ES-I3 (cell line): ENCODE measurements at regions not wholly inside any gene's neighbourhood (a gene's known extent, or its start where the extent isn't known, plus 50 kb on each side); places are given as distances from the start of the nearest gene placed in this dataset.
"Not testable (repeated sequence)": the region's sequence is repeated elsewhere in the genome, so short reads cannot be mapped to it uniquely, and the experiment has no call there.

Experiments
- H3K36me3 ChIP-seq: 2 replicates; pipeline ENCODE4 v1.6.1; 2013; ENCODE audit warnings: mild to moderate bottlenecking, low read length, control low read depth, moderate library complexity; ENCODE audit not compliant: insufficient read depth
- H3K4me1 ChIP-seq: 2 replicates; pipeline ENCODE4 v1.6.1; 2013; ENCODE audit warnings: mild to moderate bottlenecking, control low read depth, low read length; ENCODE audit not compliant: insufficient read depth
- H3K9ac ChIP-seq: 2 replicates; pipeline ENCODE4 v1.6.1; 2013; ENCODE audit warnings: low read depth, mild to moderate bottlenecking, low read length, moderate library complexity
- H3K9me3 ChIP-seq: 2 replicates; pipeline ENCODE4 v1.6.1; 2013; ENCODE audit warnings: mild to moderate bottlenecking, low read length, moderate library complexity; ENCODE audit not compliant: control insufficient read depth, insufficient read depth

DNA sequence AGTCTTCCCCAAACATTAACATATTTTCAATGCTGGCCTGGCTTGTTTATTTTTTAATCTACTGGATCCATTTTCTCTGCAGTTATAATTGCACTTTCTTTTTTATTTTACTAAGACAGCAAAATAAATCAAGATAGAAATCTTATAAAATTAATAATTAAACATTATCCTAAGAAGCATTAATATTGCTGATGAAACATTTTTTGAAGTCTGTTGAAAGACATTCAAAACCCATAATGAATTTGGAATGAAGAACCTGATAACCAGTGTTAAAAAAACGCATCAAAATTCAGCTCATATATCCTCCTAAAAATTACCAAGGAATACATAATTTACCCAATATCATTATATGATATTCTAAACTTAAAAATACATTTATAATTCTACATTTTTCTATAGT, 675.7 kb upstream of the PRMT6 start:
- Histone ChIP-seq H3K9me3 (no peaks in the 10 kb centered on the region), H3K36me3 (no peaks in the 10 kb centered on the region), H3K4me1 (no peaks in the 10 kb centered on the region), H3K9ac (no peak overlapping the region)

DNA sequence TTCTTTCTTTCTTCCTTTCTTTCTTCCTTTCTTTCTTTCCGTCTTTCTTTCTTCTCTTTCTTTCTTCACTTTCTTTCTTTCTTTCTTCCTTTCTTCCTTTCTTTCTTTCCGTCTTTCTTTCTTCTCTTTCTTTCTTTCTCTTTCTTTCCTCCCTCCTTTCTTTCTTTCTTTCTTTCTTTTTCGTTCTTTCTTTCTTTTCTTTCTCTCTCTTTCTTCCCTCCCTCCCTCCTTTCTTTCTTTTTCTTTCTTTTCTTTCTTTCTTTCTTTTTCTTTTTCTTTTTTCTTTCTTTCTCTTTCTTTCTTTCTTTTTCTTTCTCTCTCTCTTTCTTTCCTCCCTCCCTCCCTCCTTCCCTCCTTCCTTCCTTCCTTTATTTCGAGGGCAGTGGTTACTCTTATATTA, 667.3 kb upstream of the PRMT6 start:
- H3K36me3 ChIP-seq, H3K9me3 ChIP-seq, H3K9ac ChIP-seq, H3K4me1 ChIP-seq: not testable (repeated sequence)

DNA sequence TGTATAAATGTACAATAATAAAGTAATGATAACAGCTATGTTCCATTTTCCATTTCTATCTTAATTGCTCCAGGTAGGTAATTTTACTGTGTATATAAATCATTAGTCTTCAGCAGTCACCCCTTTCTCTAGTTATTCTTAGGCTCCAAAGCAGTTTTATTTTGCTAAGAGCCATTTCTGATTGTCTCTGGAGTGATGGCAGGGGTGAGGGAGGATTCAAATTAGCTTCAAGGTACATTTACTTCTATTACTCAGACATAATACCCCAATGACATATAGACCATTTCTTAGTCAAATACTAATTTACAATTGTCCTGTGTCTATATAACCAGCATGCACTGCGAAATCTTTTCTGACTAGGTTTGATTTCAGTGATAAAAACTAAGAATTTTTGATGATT, 663.4 kb upstream of the PRMT6 start:
- Histone ChIP-seq H3K9ac (no peak overlapping the region), H3K36me3 (no peaks in the 10 kb centered on the region), H3K4me1 (no peaks in the 10 kb centered on the region), H3K9me3 (no peaks in the 10 kb centered on the region)

DNA sequence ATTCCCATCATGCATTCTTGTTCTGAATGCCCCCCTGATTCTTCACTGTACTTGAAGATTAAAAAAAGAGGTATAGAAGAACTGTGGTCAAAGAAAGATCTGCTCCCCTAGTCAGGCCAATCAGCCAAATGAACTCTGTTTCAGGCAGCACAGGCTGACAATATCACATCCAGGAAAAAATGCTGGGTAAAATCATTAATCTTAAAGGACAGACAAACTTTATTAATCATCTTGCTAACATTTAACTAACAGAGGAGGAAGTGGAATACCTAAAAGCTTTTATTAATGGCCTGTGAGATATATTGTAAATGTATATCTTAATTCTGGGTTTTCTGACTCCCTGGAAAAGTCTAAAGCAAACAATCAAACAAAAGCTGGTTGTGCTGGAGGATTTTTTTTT, 660.5 kb upstream of the PRMT6 start:
- H3K9me3 ChIP-seq = no peaks in the 10 kb centered on the region
- no peak overlapping the region for H3K9ac ChIP-seq
- H3K4me1 ChIP-seq = no peaks in the 10 kb centered on the region; the same call in 1 of the 2 replicates
- H3K36me3 ChIP-seq = no peaks in the 10 kb centered on the region

DNA sequence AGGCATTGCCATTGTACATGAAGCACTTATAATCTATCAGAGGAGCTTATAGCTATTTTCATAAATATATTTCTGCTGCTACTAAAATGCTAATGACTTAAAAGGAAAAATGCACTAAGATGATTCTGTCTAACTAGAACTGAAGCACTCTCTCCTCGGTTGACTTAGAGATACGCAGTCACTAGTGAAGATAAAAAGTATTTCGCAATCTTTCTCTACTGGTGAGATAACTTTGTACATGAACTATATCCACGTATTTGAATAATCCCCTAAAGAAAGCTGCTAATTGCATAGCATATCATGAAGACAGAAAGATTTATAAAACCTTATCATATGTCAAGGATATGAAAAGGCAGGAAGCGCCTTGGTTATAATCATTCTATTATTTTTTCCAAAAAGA, 658.1 kb upstream of the PRMT6 start:
- Histone ChIP-seq H3K36me3 (no peaks in the 10 kb centered on the region), H3K9ac (no peak overlapping the region), H3K9me3 (no peaks in the 10 kb centered on the region), H3K4me1 (no peaks in the 10 kb centered on the region; the same call in 1 of the 2 replicates)

DNA sequence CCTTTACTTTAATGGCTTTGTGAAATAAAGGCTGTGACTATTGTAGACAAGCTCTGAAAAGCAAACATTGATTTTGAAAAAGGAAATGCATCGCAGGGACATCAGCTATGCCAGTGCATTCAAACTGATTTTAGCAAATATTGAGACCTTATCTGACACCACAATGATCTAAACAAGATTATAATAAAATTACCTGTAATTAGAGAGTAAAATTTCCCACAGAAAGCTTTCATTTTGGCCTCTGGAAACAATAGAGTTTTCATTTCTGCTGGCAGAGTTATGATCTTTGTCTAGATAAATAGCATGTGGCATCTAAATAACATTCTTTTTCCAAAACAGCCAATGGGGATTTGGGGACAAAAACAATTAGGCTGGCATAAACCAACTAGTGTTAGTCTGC, 650.4 kb upstream of the PRMT6 start:
- no peaks in the 10 kb centered on the region for H3K36me3 ChIP-seq
- no peak overlapping the region for H3K9ac ChIP-seq
- no peaks in the 10 kb centered on the region for H3K9me3 ChIP-seq
- no peaks in the 10 kb centered on the region for H3K4me1 ChIP-seq

DNA sequence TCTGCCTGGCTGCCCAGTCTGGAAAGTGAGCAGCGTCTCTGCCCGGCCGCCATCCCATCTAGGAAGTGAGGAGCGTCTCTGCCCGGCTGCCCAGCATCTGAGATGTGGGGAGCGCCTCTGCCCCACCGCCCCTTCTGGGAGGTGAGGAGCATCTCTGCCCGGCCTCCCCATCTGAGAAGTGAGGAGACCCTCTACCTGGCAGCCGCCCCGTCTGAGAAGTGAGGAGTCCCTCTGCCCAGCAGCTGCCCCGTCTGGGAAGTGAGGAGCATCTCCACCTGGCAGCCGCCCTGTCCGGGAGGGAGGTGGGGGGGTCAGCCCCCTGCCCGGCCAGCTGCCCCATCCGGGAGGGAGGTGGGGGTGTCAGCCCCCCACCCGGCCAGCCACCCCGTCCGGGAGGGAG, 644.2 kb upstream of the PRMT6 start:
- H3K36me3 ChIP-seq = not testable (repeated sequence)

DNA sequence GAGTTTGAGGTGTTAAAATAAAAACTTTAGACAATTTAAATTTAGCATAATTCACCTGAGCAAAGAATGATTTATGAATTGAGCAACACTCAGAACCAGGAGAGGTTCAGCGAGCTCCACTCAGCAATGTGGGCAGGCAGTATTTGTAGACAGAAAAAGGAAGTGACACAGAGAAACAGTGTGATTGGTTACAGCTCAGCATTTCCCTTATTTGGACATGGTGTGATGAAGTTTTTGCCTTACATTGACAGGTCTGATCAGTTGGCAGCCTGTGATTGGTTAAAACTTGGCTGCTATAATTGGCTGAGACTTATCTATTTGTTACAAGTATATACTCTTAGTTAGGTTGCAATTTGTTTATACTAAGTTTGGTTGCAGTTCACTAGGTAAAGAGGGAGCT, 621.2 kb upstream of the PRMT6 start:
- Histone ChIP-seq H3K4me1 (no peaks in the 10 kb centered on the region; the same call in 1 of the 2 replicates), H3K9ac (no peak overlapping the region)

More for the DNA sequence above, 644.2 kb upstream of the PRMT6 start:
- not testable (repeated sequence) for H3K9ac ChIP-seq, H3K4me1 ChIP-seq, H3K9me3 ChIP-seq

DNA sequence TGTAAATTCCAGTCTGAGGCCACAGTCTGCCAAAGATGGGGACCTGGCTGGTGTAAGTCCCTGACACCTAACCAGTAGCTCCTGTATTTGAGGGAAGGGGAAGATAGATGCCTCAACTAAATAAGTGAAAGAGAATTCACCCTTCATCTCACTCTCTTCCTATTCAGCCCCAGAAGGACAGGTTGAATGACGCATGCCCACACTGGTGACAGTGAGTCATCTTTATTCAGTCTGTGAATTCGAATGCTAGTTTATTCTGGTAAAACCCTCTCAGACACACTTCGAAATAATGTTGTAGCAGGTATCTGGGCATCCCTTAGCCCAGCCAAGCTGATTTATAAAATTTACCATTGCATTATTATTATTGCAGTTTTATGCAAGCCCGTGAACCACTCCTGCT, 617.0 kb upstream of the PRMT6 start:
- Histone ChIP-seq H3K36me3 (no peaks in the 10 kb centered on the region), H3K4me1 (no peaks in the 10 kb centered on the region; the same call in 1 of the 2 replicates), H3K9ac (no peak overlapping the region), H3K9me3 (no peaks in the 10 kb centered on the region)

More for the DNA sequence above, 621.2 kb upstream of the PRMT6 start:
- Histone ChIP-seq H3K9me3 (no peaks in the 10 kb centered on the region), H3K36me3 (no peaks in the 10 kb centered on the region)

DNA sequence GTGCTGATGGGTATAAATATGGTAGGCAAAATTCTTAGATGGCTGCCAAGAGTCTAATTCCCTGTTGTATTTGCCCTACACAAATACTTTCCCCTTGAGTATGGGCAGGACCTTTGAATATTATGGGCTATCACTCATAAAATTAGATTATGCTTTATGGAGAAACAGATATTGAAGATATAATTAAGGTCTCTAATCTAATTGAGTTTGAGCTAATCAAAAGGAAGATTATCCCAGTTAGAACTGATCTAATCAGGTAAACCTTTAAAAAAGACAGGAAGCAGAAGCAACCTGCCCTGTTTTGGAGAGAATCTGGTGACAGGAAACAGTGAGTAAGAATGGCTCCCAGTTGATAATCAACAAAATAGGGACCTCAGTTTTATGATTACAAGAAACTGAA, 609.0 kb upstream of the PRMT6 start:
- Histone ChIP-seq H3K36me3 (no peaks in the 10 kb centered on the region), H3K9ac (no peak overlapping the region), H3K4me1 (no peaks in the 10 kb centered on the region), H3K9me3 (no peaks in the 10 kb centered on the region)

DNA sequence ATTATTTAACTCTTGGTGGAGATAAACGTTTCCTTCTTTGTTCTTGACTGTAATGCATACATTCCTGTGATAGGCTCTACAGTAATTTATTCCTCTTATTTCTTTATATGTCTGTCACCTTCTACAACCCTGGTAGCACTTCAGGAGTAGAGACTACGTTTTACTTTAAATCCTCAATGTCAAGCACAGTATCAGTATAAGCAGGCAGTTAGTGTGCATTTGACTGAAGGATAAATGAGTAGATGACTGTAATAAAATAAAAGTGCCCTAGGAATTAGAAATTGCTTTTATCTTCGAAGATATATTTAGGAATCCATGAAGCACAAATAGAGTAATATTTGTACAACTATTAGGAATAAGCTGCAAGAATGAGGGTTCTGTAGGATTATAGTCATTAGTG, 599.6 kb upstream of the PRMT6 start:
- Histone ChIP-seq H3K9ac (no peak overlapping the region), H3K4me1 (no peaks in the 10 kb centered on the region), H3K9me3 (no peaks in the 10 kb centered on the region), H3K36me3 (no peaks in the 10 kb centered on the region)

DNA sequence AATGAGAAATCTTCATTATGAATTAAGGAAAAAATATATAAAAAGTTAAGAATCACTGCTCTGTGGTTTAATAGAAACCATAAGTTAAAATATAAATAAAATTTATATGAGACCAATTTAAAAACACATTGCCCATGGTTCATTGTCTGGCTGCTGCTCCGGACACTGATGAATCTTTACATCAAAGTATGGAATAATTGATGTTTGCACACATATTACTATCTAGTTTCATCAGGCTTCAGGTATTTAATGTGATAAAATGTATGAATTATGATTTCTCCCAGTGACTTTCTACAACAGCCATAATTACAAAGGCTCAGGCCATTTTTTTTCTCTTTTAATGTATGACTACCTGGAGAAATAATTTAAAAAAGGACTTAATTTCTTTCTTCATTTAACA, 599.1 kb upstream of the PRMT6 start:
- H3K4me1 ChIP-seq = no peaks in the 10 kb centered on the region
- no peak overlapping the region for H3K9ac ChIP-seq
- no peaks in the 10 kb centered on the region for H3K36me3 ChIP-seq
- no peaks in the 10 kb centered on the region for H3K9me3 ChIP-seq

DNA sequence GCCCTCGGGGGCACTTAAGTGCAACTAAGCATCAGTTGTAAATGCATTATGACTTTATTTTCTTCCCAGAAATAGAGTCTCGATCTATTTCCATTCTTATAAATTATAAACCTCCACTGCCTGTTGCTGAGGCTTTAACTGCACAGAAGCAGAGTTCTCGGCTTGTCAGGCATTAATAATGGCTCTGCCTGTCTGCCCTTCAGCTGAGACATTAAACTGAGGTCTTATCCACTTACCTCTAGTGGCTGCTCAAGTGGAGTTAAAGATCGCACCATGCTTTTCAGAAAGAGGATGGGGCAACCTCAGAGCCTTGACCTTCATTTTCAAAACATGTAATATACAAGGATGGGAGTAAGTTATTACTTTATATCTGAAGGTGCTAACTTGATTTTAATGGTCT, 597.6 kb upstream of the PRMT6 start:
- no peaks in the 10 kb centered on the region for H3K4me1 ChIP-seq
- H3K9me3 ChIP-seq = no peaks in the 10 kb centered on the region
- H3K36me3 ChIP-seq = no peaks in the 10 kb centered on the region
- no peak overlapping the region for H3K9ac ChIP-seq

DNA sequence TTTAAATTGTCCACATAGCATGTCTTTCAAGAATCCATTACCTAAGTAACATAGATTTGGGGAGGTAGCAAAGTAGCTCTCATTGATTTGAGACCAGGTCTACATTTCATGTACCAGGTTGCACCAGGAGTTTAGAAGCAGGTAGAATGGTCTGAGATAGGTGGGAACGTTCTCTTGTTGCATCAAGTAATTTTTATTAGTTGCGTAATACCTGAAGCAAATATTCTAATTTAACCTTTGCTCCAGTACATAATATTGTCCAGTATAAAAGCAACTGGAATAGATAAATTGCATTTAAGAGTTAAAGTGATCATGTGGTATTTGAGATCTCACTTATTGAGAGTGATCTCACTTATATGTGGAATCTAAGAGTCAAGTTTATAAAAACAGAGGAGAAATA, 597.1 kb upstream of the PRMT6 start:
- Histone ChIP-seq H3K4me1 (no peaks in the 10 kb centered on the region), H3K36me3 (no peaks in the 10 kb centered on the region), H3K9me3 (no peaks in the 10 kb centered on the region), H3K9ac (no peak overlapping the region)

DNA sequence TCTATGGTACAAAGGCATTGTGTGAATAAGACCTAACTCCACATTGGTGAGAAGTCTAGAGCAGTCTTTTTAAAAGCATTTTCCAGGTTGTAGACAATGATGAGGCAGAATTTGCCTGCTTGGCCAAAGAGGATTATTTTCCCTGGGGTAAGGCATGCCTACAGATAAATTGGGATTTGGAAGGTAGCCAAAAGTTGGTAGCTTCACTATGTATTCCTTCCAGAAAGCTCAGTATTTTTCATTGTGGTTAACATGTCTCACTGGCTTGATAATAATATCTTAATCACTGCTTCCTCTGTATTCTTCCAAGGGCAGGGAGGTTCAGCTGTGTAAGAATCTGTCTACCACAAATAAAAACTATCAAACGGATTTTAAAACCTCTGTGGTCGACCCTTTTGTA, 590.8 kb upstream of the PRMT6 start:
- Histone ChIP-seq H3K4me1 (no peaks in the 10 kb centered on the region), H3K9me3 (0 out of 2 replicates have a peak, but pooled peaks cover 4% of the 10 kb centered on the region), H3K36me3 (no peaks in the 10 kb centered on the region), H3K9ac (no peak overlapping the region)

DNA sequence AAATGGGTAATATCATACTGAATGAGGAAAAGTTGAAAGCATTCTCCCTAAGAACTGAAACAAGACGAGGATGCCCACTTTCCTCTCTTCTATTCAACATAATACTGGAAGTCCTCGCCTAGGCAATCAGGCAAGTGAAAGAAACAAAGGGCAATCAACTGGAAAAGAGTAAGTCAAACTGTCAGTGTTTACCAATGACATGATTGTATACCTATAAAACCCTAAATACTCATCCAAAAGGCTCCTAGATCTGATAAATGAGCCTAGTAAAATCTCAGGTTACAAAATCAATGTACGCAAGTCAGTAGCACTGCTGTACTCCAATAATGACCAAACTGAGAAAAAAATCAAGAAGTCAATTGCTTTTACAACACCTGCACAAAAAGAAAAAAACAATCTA, 575.8 kb upstream of the PRMT6 start:
- Histone ChIP-seq H3K9me3 (no peaks in the 10 kb centered on the region; the same call in 1 of the 2 replicates), H3K9ac (no peak overlapping the region), H3K36me3 (no peaks in the 10 kb centered on the region), H3K4me1 (no peaks in the 10 kb centered on the region)
